Neural cell (in vitro differentiated cells): ENCODE measurements at regions not wholly inside any gene's neighbourhood (a gene's known extent, or its start where the extent isn't known, plus 50 kb on each side); places are given as distances from the start of the nearest gene placed in this dataset.

Experiments
- H2AFZ ChIP-seq: fragments of 200-600, 300-800 bp; sonication (generic), shearing (Covaris generic); 2 replicates; pipeline ENCODE4 v1.6.0; 2014; ENCODE audit warnings: low read depth, mild to moderate bottlenecking, antibody characterized with exemption, low read length, moderate library complexity
- H3F3A ChIP-seq: fragments of 200-600 bp; shearing (Covaris generic); 2 replicates; pipeline ENCODE4 v1.6.1; 2016; ENCODE audit warnings: mild to moderate bottlenecking, moderate library complexity, mixed read lengths, antibody characterized with exemption, low read length; ENCODE audit not compliant: insufficient read depth, poor library complexity, severe bottlenecking
- H3K27ac ChIP-seq: fragments of 200-600, 300-800 bp; sonication (generic), shearing (Covaris generic); 2 replicates; pipeline ENCODE4 v1.5.1; 2014; ENCODE audit warnings: mild to moderate bottlenecking, low read length, moderate library complexity
- H3K27me3 ChIP-seq: fragments of 300-800, 200-600 bp; sonication (generic), shearing (Covaris generic); 2 replicates; pipeline ENCODE4 v1.6.0; 2014; ENCODE audit warnings: mild to moderate bottlenecking, low read depth, low read length, moderate library complexity; ENCODE audit not compliant: insufficient read depth
- H3K36me3 ChIP-seq: fragments of 300-800, 200-600 bp; sonication (generic), shearing (Covaris generic); 2 replicates; pipeline ENCODE4 v1.5.1; 2014; ENCODE audit warnings: mild to moderate bottlenecking, antibody characterized with exemption, low read length, moderate library complexity; ENCODE audit not compliant: insufficient read depth
- H3K4me2 ChIP-seq: fragments of 300-800, 200-600 bp; sonication (generic), shearing (Covaris generic); 2 replicates; pipeline ENCODE4 v1.6.0; 2014; ENCODE audit warnings: mild to moderate bottlenecking, low read length
- H3K4me3 ChIP-seq: fragments of 300-800, 200-600 bp; sonication (generic), shearing (Covaris generic); 2 replicates; pipeline ENCODE4 v1.5.1; 2014; ENCODE audit warnings: mild to moderate bottlenecking, low read length, moderate library complexity
- H3K79me2 ChIP-seq: fragments of 200-600 bp; shearing (Covaris generic); replicated peaks from 2 replicates; pipeline ENCODE4 v1.6.0; 2014; ENCODE audit warnings: mild to moderate bottlenecking, low read length, moderate library complexity; ENCODE audit not compliant: insufficient read depth
- H3K9ac ChIP-seq: fragments of 300-800, 200-600 bp; sonication (generic), shearing (Covaris generic); 2 replicates; pipeline ENCODE4 v1.6.1; 2016; ENCODE audit warnings: mild to moderate bottlenecking, low read length, mixed read lengths
- H3K9me2 ChIP-seq: fragments of 200-600 bp; shearing (Covaris generic); 2 replicates; pipeline ENCODE4 v1.6.1; 2016; ENCODE audit warnings: mild to moderate bottlenecking, low read length, mixed read lengths; ENCODE audit not compliant: insufficient read depth
- H3K9me3 ChIP-seq: fragments of 200-600, 300-800 bp; sonication (generic), shearing (Covaris generic); 2 replicates; pipeline ENCODE4 v1.6.1; 2016; ENCODE audit warnings: mild to moderate bottlenecking, mixed run types, low read length, moderate library complexity, mixed read lengths
- H4K20me1 ChIP-seq: fragments of 200-600 bp; shearing (Covaris generic); 2 replicates; pipeline ENCODE4 v1.6.1; 2016; ENCODE audit warnings: mild to moderate bottlenecking, mixed run types; ENCODE audit not compliant: insufficient read depth
- EP300 ChIP-seq: fragments of 450-650 bp; conservative IDR thresholded peaks from 2 replicates; pipeline ENCODE4 v1.6.1; 2014; ENCODE audit warnings: antibody characterized with exemption, mild to moderate bottlenecking, moderate library complexity; ENCODE audit not compliant: poor library complexity, severe bottlenecking
- EZH2 ChIP-seq: fragments of 200-600, 300-800 bp; shearing (Covaris generic), sonication (generic); IDR thresholded peaks from 2 replicates; pipeline ENCODE4 v1.6.1; 2014; ENCODE audit warnings: antibody characterized with exemption, low read length, borderline replicate concordance, mild to moderate bottlenecking; ENCODE audit not compliant: insufficient read depth, poor library complexity, severe bottlenecking
- MXI1 ChIP-seq: fragments of 450-650 bp; conservative IDR thresholded peaks from 2 replicates; pipeline ENCODE4 v1.6.1; 2014; ENCODE audit warnings: antibody characterized with exemption, mild to moderate bottlenecking; ENCODE audit not compliant: poor library complexity, severe bottlenecking
- POLR2AphosphoS5 ChIP-seq: IDR thresholded peaks from 2 replicates; pipeline ENCODE4 v1.6.1; 2012
- RAD21 ChIP-seq: fragments of 450-650 bp; conservative IDR thresholded peaks from 2 replicates; pipeline ENCODE4 v1.6.1; 2014; ENCODE audit warnings: antibody characterized with exemption, mild to moderate bottlenecking, moderate library complexity
- REST ChIP-seq: IDR thresholded peaks from 2 replicates; pipeline ENCODE4 v1.6.1; 2012; ENCODE audit warnings: borderline replicate concordance
- SMC3 ChIP-seq: fragments of 450-650 bp; conservative IDR thresholded peaks from 2 replicates; pipeline ENCODE4 v1.6.1; 2014; ENCODE audit warnings: antibody characterized with exemption, mild to moderate bottlenecking, moderate library complexity; ENCODE audit not compliant: poor library complexity
- TAF1 ChIP-seq: IDR thresholded peaks from 2 replicates; pipeline ENCODE4 v1.6.1; 2012; ENCODE audit warnings: low read depth
- TF ChIP-seq, protein P1 (sequence below): fragments of 450-650 bp; IDR thresholded peaks from 2 replicates; pipeline ENCODE4 v1.5.1; 2014; ENCODE audit warnings: antibody characterized with exemption, mild to moderate bottlenecking, moderate library complexity; ENCODE audit not compliant: poor library complexity, severe bottlenecking

- no peak overlapping the region for H2AFZ ChIP-seq
- no peak overlapping the region for H3K4me3 ChIP-seq
- H3K27me3 ChIP-seq, result no peaks in the 10 kb centered on the region
- H3K9ac ChIP-seq, result no peak overlapping the region
- H3K36me3 ChIP-seq, result no peaks in the 10 kb centered on the region
- H3K9me3 ChIP-seq, result no peaks in the 10 kb centered on the region
- no peaks in the 10 kb centered on the region for H3F3A ChIP-seq
- no peaks in the 10 kb centered on the region for H3K9me2 ChIP-seq
- H3K4me2 ChIP-seq, result no peak overlapping the region
- no peaks in the 10 kb centered on the region for H4K20me1 ChIP-seq
- TF ChIP-seq REST, result no peak
- no peak for TF ChIP-seq TAF1
- TF ChIP-seq EP300, result no peak
- TF ChIP-seq MXI1, result no peak
- no peak for TF ChIP-seq POLR2AphosphoS5
- TF ChIP-seq, protein P1, sequence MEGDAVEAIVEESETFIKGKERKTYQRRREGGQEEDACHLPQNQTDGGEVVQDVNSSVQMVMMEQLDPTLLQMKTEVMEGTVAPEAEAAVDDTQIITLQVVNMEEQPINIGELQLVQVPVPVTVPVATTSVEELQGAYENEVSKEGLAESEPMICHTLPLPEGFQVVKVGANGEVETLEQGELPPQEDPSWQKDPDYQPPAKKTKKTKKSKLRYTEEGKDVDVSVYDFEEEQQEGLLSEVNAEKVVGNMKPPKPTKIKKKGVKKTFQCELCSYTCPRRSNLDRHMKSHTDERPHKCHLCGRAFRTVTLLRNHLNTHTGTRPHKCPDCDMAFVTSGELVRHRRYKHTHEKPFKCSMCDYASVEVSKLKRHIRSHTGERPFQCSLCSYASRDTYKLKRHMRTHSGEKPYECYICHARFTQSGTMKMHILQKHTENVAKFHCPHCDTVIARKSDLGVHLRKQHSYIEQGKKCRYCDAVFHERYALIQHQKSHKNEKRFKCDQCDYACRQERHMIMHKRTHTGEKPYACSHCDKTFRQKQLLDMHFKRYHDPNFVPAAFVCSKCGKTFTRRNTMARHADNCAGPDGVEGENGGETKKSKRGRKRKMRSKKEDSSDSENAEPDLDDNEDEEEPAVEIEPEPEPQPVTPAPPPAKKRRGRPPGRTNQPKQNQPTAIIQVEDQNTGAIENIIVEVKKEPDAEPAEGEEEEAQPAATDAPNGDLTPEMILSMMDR, result no peak
- TF ChIP-seq RAD21, result no peak
- TF ChIP-seq EZH2, result no peak
- TF ChIP-seq SMC3, result no peak
- H3K27ac ChIP-seq, result no peak overlapping the region
- no peaks in the 10 kb centered on the region for H3K79me2 ChIP-seq
Observed at GRCh38 chr11:82601711-82602110, 132.0 kb downstream of the FAM181B start.

DNA sequence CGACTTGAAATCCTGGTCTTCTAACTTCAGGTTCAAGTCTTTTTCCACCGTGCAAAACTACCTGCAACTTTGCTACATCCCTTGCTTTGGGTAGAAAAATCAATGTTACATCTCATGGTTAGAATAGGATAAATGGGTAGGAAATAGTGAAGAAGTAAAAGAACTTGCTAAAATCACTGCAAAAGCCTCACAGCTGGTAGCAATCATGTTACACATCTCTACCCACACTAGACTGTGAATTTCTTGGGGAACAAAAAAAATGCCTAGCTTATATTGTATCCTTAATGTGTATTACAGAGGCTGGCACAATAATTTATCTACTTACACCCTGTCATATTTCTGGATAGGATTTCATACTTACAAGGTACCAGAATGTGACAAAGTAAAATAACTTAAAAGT is 133.8 kb downstream of the FAM181B start:
- H3K9me3 ChIP-seq, result no peaks in the 10 kb centered on the region
- H3K27me3 ChIP-seq, result no peaks in the 10 kb centered on the region
- no peak overlapping the region for H3K9ac ChIP-seq
- H3K4me3 ChIP-seq, result no peak overlapping the region
- no peaks in the 10 kb centered on the region for H3F3A ChIP-seq
- no peak overlapping the region for H3K27ac ChIP-seq
- H3K4me2 ChIP-seq, result no peak overlapping the region
- TF ChIP-seq SMC3 (no peak), EZH2 (no peak), MXI1 (no peak), REST (no peak), EP300 (no peak), TAF1 (no peak), RAD21 (no peak), POLR2AphosphoS5 (no peak)
- TF ChIP-seq, protein P1, result no peak
- no peak overlapping the region for H2AFZ ChIP-seq
- no peaks in the 10 kb centered on the region for H3K79me2 ChIP-seq
- no peaks in the 10 kb centered on the region for H3K9me2 ChIP-seq
- H4K20me1 ChIP-seq, result no peaks in the 10 kb centered on the region
- H3K36me3 ChIP-seq, result no peaks in the 10 kb centered on the region
